B cell (primary cell): ENCODE measurements at regions not wholly inside any gene's neighbourhood (a gene's known extent, or its start where the extent isn't known, plus 50 kb on each side); places are given as distances from the start of the nearest gene placed in this dataset.

Experiments used
- ATAC-seq: fragments of 200-7000 bp; cut with Tn5 transposase; one replicate; pipeline ENCODE4 v1.10.0; 2021; ENCODE audit warnings: low read depth, mild to moderate bottlenecking, moderate number of reproducible peaks, moderate library complexity
- CTCF ChIA-PET: fragments of 350-600 bp; sonication (Branson Sonifier 250); formaldehyde crosslinking; loops from one replicate; lab custom pipeline; 2021; ENCODE audit warnings: antibody characterized with exemption, inconsistent platforms; lab: Charles Lee
- POLR2A ChIA-PET: fragments of 350-600 bp; sonication (Branson Sonifier 250); formaldehyde crosslinking; loops from one replicate; lab custom pipeline; 2021; ENCODE audit warnings: antibody characterized with exemption; lab: Charles Lee
- DNase-seq: peaks from one replicate; pipeline ENCODE4 v3.0.0; 2013
- H2AFZ ChIP-seq: 2 replicates; pipeline ENCODE4 v1.6.1; 2012; ENCODE audit warnings: mild to moderate bottlenecking, low read depth, low read length; ENCODE audit not compliant: insufficient read depth, poor library complexity, severe bottlenecking
- H3K27ac ChIP-seq, 2 donors: 1 replicate in 1 of 2; 2 replicates in 1 of 2; pipeline ENCODE4 v1.5.1; 2012 to 2013; ENCODE audit warnings: low read length in 2 of 2, mild to moderate bottlenecking in 2 of 2, moderate library complexity in 1 of 2
- H3K27me3 ChIP-seq, 4 experiments: fragments of 200-600 bp in 1 of 4; sonication (generic) in 1 of 4; replicated peaks in 1 of 4; 1 replicate in 2 of 4; 2 replicates in 2 of 4; pipeline versions ENCODE4 v1.6.1 to v1.7.0; 2013 to 2016; ENCODE audit warnings: low read length in 3 of 4, mild to moderate bottlenecking in 2 of 4, mixed read lengths in 1 of 4, moderate library complexity in 1 of 4; ENCODE audit not compliant: insufficient read depth in 4 of 4, control insufficient read depth in 3 of 4; ENCODE audit errors: control extremely low read depth in 1 of 4
- H3K36me3 ChIP-seq, 2 experiments: replicated peaks in 1 of 2; 1 replicate in 1 of 2; 2 replicates in 1 of 2; pipeline versions ENCODE4 v1.6.1 to v1.7.1; 2013; ENCODE audit warnings: low read length in 1 of 2; ENCODE audit not compliant: insufficient read depth in 2 of 2, control insufficient read depth in 1 of 2; ENCODE audit errors: control extremely low read depth in 1 of 2, extremely low read depth in 1 of 2
- H3K4me1 ChIP-seq, 2 donors: fragments of 200-600 bp in 1 of 2; sonication (generic) in 1 of 2; 1 replicate in 1 of 2; 2 replicates in 1 of 2; pipeline versions ENCODE4 v1.5.1 to v1.6.1; 2013 to 2017; ENCODE audit warnings: low read length in 2 of 2; ENCODE audit not compliant: control insufficient read depth in 2 of 2, insufficient read depth in 2 of 2
- H3K4me2 ChIP-seq: replicated peaks from 2 replicates; pipeline ENCODE3; 2012; ENCODE audit warnings: mild to moderate bottlenecking, low read depth, low read length; ENCODE audit not compliant: poor library complexity, severe bottlenecking
- H3K4me3 ChIP-seq, 5 experiments: fragments of 200-600 bp in 1 of 5; sonication (generic) in 1 of 5; 1 replicate in 3 of 5; 2 replicates in 2 of 5; pipeline versions ENCODE4 v1.5.1 to v1.7.0; 2011 to 2016; ENCODE audit warnings: low read length in 4 of 5, mild to moderate bottlenecking in 4 of 5, low read depth in 2 of 5, control low read depth in 1 of 5, moderate library complexity in 1 of 5; ENCODE audit not compliant: insufficient read depth in 1 of 5; ENCODE audit errors: control extremely low read depth in 1 of 5, extremely low read depth in 1 of 5
- H3K79me2 ChIP-seq: fragments of 200-600 bp; sonication (generic); one replicate; pipeline ENCODE4 v1.6.0; 2016; ENCODE audit warnings: low read length; ENCODE audit not compliant: control insufficient read depth, insufficient read depth
- H3K9ac ChIP-seq: fragments of 200-600 bp; sonication (generic); 2 replicates; pipeline ENCODE4 v1.6.1; 2017; ENCODE audit warnings: mild to moderate bottlenecking, low read length, moderate library complexity
- H3K9me3 ChIP-seq, 3 donors: one replicate each; pipeline versions ENCODE4 v1.6.1 to v1.7.1; 2013; ENCODE audit warnings: low read length in 2 of 3; ENCODE audit not compliant: control insufficient read depth in 2 of 3, insufficient read depth in 1 of 3; ENCODE audit errors: control extremely low read depth in 1 of 3
- H4K20me1 ChIP-seq: 2 replicates; pipeline ENCODE4 v1.6.0; 2012; ENCODE audit warnings: mild to moderate bottlenecking, low read length; ENCODE audit not compliant: insufficient read depth, control insufficient read depth, poor library complexity, severe bottlenecking
- H3K27ac Mint-ChIP-seq: one replicate; pipeline ENCODE4 v1.8.0; 2021; ENCODE audit warnings: mixed read lengths
- H3K27me3 Mint-ChIP-seq: one replicate; pipeline ENCODE4 v1.8.0; 2021; ENCODE audit warnings: mixed read lengths
- H3K4me1 Mint-ChIP-seq: one replicate; pipeline ENCODE4 v1.8.0; 2021; ENCODE audit warnings: mixed read lengths
- H3K4me3 Mint-ChIP-seq: one replicate; pipeline ENCODE4 v1.8.0; 2021; ENCODE audit warnings: mixed read lengths
- H3K9me3 Mint-ChIP-seq: one replicate; pipeline ENCODE4 v1.8.0; 2022; ENCODE audit warnings: mixed read lengths; ENCODE audit not compliant: insufficient read depth
- CTCF ChIP-seq: fragments of 200-600 bp; IDR thresholded peaks from one replicate; pipeline ENCODE4 v1.8.0; 2022; ENCODE audit warnings: antibody characterized with exemption, mild to moderate bottlenecking
- EZH2 ChIP-seq: IDR thresholded peaks from 2 replicates; pipeline ENCODE4 v1.6.1; 2012; ENCODE audit warnings: borderline replicate concordance, low read depth, mild to moderate bottlenecking, moderate library complexity, low read length; ENCODE audit not compliant: insufficient read depth, poor library complexity, severe bottlenecking
- WGBS: methylation state at CpG from one replicate; pipeline ENCODE4 v1.1.5; 2013; ENCODE audit warnings: missing lambda C conversion rate; ENCODE audit not compliant: insufficient coverage; 5-methylcytosine and 5-hydroxymethylcytosine counted together
- intact Hi-C: fragments of 100-400 bp; cut with micrococcal nuclease; formaldehyde crosslinking; loops from one replicate; pipeline ENCODE4 v1.10.0; 2022

GRCh38 chr5:42900734-42901133 lies 89.0 kb upstream of the SELENOP start:
- Mint-ChIP-seq H3K9me3 (no peaks in the 10 kb centered on the region), H3K4me1 (no peaks in the 10 kb centered on the region), H3K4me3 (no peak overlapping the region), H3K27ac (no peak overlapping the region), H3K27me3 (peaks cover 18% of the 10 kb centered on the region)
- TF ChIP-seq EZH2 = no peak
- TF ChIP-seq CTCF = no peak
- no peak overlapping the region for H3K9ac ChIP-seq
- POLR2A ChIA-PET = no interaction called here
- H3K4me1 ChIP-seq = no peaks in the 10 kb centered on the region
- H3K9me3 ChIP-seq = no peaks in the 10 kb centered on the region
- no peak overlapping the region for H2AFZ ChIP-seq
- H3K4me2 ChIP-seq = no peak overlapping the region
- H3K27me3 ChIP-seq = peaks cover 0 to 3% (median 0%) of the 10 kb centered on the region in 4 experiments
- no peak overlapping the region for H3K4me3 ChIP-seq
- no peaks in the 10 kb centered on the region for H3K36me3 ChIP-seq
- H3K27ac ChIP-seq = no peak overlapping the region
- no CpG with 5 or more reads among the region's 1 CpG for WGBS
- CTCF ChIA-PET = interaction anchor here (1.6 kb wide), 1 partner anchor 11 kb away, joined by 7 read pairs; no protein-coding TSS in a partner anchor
- DNase-seq (no peak), ATAC-seq (no peak)
- H3K79me2 ChIP-seq = no peaks in the 10 kb centered on the region
- intact Hi-C loops = no loop called here
- no peaks in the 10 kb centered on the region for H4K20me1 ChIP-seq

GRCh38 chr5:42898760-42899159 lies 87.1 kb upstream of the SELENOP start:
- Histone ChIP-seq H4K20me1 (no peaks in the 10 kb centered on the region), H3K4me1 (no peaks in the 10 kb centered on the region), H3K27me3 (no peaks in the 10 kb centered on the region), H3K4me3 (no peak overlapping the region), H3K79me2 (no peaks in the 10 kb centered on the region), H3K36me3 (no peaks in the 10 kb centered on the region), H3K9me3 (no peaks in the 10 kb centered on the region), H3K9ac (no peak overlapping the region), H3K4me2 (no peak overlapping the region), H2AFZ (no peak overlapping the region), H3K27ac (no peak overlapping the region)
- no peak overlapping the region for H3K4me3 Mint-ChIP-seq
- H3K27me3 Mint-ChIP-seq = peaks cover 12% of the 10 kb centered on the region
- TF ChIP-seq EZH2 = no peak
- no peak for TF ChIP-seq CTCF
- H3K4me1 Mint-ChIP-seq = no peaks in the 10 kb centered on the region
- no peaks in the 10 kb centered on the region for H3K9me3 Mint-ChIP-seq
- intact Hi-C loops = no loop called here
- CTCF ChIA-PET = no interaction called here
- H3K27ac Mint-ChIP-seq = no peak overlapping the region
- POLR2A ChIA-PET = no interaction called here
- DNase-seq (no peak), ATAC-seq (no peak)
- 91% methylated on average over 14 of the region's 14 CpGs for WGBS
